OCI-LY7 (cell line): ENCODE measurements at regions not wholly inside any gene's neighbourhood (a gene's known extent, or its start where the extent isn't known, plus 50 kb on each side); places are given as distances from the start of the nearest gene placed in this dataset.

Source experiments
- BruUV-seq: library from RNA; stranded (reverse); fragments of 400-500 nt; replicated peaks from 2 replicates; lab custom pipeline; 2021; lab: Mats Ljungman, UMichigan
- CTCF ChIA-PET: fragments of 300-600 bp; sonication (Branson Sonifier 250); formaldehyde crosslinking; loops from one replicate; lab custom pipeline; 2022; ENCODE audit warnings: antibody characterized with exemption; ENCODE audit not compliant: unreplicated experiment; lab: Charles Lee
- POLR2A ChIA-PET: fragments of 300-600 bp; sonication (Branson Sonifier 250); formaldehyde crosslinking; loops from one replicate; lab custom pipeline; 2022; ENCODE audit warnings: antibody characterized with exemption; lab: Charles Lee
- DNase-seq: peaks from one replicate; pipeline ENCODE4 v3.0.0-alpha.2; 2015; ENCODE audit warnings: low spot score
- H2AFZ ChIP-seq: fragments of 200-600 bp; sonication (generic), shearing (Covaris generic); 2 replicates; pipeline ENCODE4 v1.6.1; 2014; ENCODE audit warnings: mild to moderate bottlenecking, antibody characterized with exemption, low read length, moderate library complexity
- H3K27ac ChIP-seq: fragments of 200-600 bp; sonication (generic); 2 replicates; pipeline ENCODE4 v1.5.1; 2014; ENCODE audit warnings: mixed run types, low read depth, mild to moderate bottlenecking, moderate library complexity, low read length, inconsistent platforms; ENCODE audit not compliant: poor library complexity, severe bottlenecking
- H3K36me3 ChIP-seq: fragments of 200-600 bp; sonication (generic); 2 replicates; pipeline ENCODE4 v1.6.1; 2014; ENCODE audit warnings: mild to moderate bottlenecking, antibody characterized with exemption, low read length, moderate library complexity, mixed read lengths; ENCODE audit not compliant: insufficient read depth
- H3K4me1 ChIP-seq: fragments of 200-600 bp; sonication (generic); 2 replicates; pipeline ENCODE4 v1.5.1; 2014; ENCODE audit warnings: mild to moderate bottlenecking, low read length; ENCODE audit not compliant: insufficient read depth, poor library complexity, severe bottlenecking
- H3K4me2 ChIP-seq: fragments of 200-600 bp; sonication (generic); 2 replicates; pipeline ENCODE4 v1.6.1; 2014; ENCODE audit warnings: mild to moderate bottlenecking, low read length
- H3K4me3 ChIP-seq: fragments of 200-600 bp; sonication (generic); 2 replicates; pipeline ENCODE4 v1.5.1; 2014; ENCODE audit warnings: mild to moderate bottlenecking, low read depth, low read length; ENCODE audit not compliant: poor library complexity, severe bottlenecking
- H3K79me2 ChIP-seq: fragments of 200-600 bp; sonication (generic); 2 replicates; pipeline ENCODE4 v1.6.1; 2016; ENCODE audit warnings: low read depth, mild to moderate bottlenecking, low read length, moderate library complexity, mixed read lengths; ENCODE audit not compliant: insufficient read depth
- H3K9me2 ChIP-seq: fragments of 200-600 bp; sonication (generic); 2 replicates; pipeline ENCODE4 v1.6.1; 2016; ENCODE audit warnings: mild to moderate bottlenecking, low read length, mixed read lengths; ENCODE audit not compliant: insufficient read depth
- H3K9me3 ChIP-seq: fragments of 200-600 bp; sonication (generic); 2 replicates; pipeline ENCODE4 v1.6.1; 2014; ENCODE audit warnings: mild to moderate bottlenecking, mixed run types, low read length, mixed read lengths
- H4K20me1 ChIP-seq: fragments of 200-600 bp; sonication (generic); 2 replicates; pipeline ENCODE4 v1.6.1; 2014; ENCODE audit warnings: mild to moderate bottlenecking, antibody characterized with exemption, low read length, moderate library complexity, mixed read lengths; ENCODE audit not compliant: insufficient read depth
- CTCF ChIP-seq: fragments of 200-600 bp; sonication (generic); conservative IDR thresholded peaks from 2 replicates; pipeline ENCODE4 v1.5.1; 2014; ENCODE audit warnings: mild to moderate bottlenecking, antibody characterized with exemption, low read length, moderate library complexity, mixed read lengths
- EZH2phosphoT487 ChIP-seq: fragments of 200-600 bp; sonication (generic); IDR thresholded peaks from 2 replicates; pipeline ENCODE4 v1.6.1; 2018; ENCODE audit warnings: low read depth, borderline replicate concordance, mild to moderate bottlenecking, mixed run types, antibody characterized with exemption, low read length, moderate library complexity, mixed read lengths
- intact Hi-C: fragments of 100-400 bp; cut with micrococcal nuclease; formaldehyde crosslinking; loops from one replicate; pipeline ENCODE4 v1.10.0; 2022; ENCODE audit not compliant: unreplicated experiment

- Histone ChIP-seq H3K36me3 (no peaks in the 10 kb centered on the region), H3K9me2 (no peaks in the 10 kb centered on the region), H3K4me1 (no peaks in the 10 kb centered on the region), H3K4me2 (no peak overlapping the region), H3K79me2 (no peaks in the 10 kb centered on the region), H3K27ac (no peak overlapping the region), H3K4me3 (no peak overlapping the region), H4K20me1 (no peaks in the 10 kb centered on the region), H3K9me3 (no peaks in the 10 kb centered on the region), H2AFZ (no peak overlapping the region)
- intact Hi-C loops: no loop called here
- POLR2A ChIA-PET: no interaction called here
- CTCF ChIA-PET: no interaction called here
- DNase-seq: no peak
- BruUV-seq: no TSS peak
- TF ChIP-seq EZH2phosphoT487: no peak
- TF ChIP-seq CTCF: no peak
Measured at GRCh38 chr16:85171004-85171758, 58.9 kb upstream of the CIBAR2 start.

- H3K27ac ChIP-seq: no peak overlapping the region
- intact Hi-C loops: no loop called here
- POLR2A ChIA-PET: interaction anchor here (0.6 kb wide), 1 partner anchor 57 kb away, joined by 3 read pairs; no protein-coding TSS in a partner anchor
- H3K36me3 ChIP-seq: no peaks in the 10 kb centered on the region
- no peak for DNase-seq
- H3K4me2 ChIP-seq: no peak overlapping the region
- no peaks in the 10 kb centered on the region for H3K4me1 ChIP-seq
- no TSS peak for BruUV-seq
- no peak overlapping the region for H3K4me3 ChIP-seq
- H2AFZ ChIP-seq: no peak overlapping the region
- TF ChIP-seq CTCF: no peak
- no peak for TF ChIP-seq EZH2phosphoT487
- CTCF ChIA-PET: no interaction called here
- H4K20me1 ChIP-seq: no peaks in the 10 kb centered on the region
- H3K9me3 ChIP-seq: no peaks in the 10 kb centered on the region
- no peaks in the 10 kb centered on the region for H3K79me2 ChIP-seq
- no peaks in the 10 kb centered on the region for H3K9me2 ChIP-seq
Measured at GRCh38 chr16:85171759-85172454, 59.6 kb upstream of the CIBAR2 start.
